Body of pancreas (tissue), 4 donors: ENCODE measurements at regions not wholly inside any gene's neighbourhood (a gene's known extent, or its start where the extent isn't known, plus 50 kb on each side); places are given as distances from the start of the nearest gene placed in this dataset.
"Not testable (repeated sequence)": the region's sequence is repeated elsewhere in the genome, so short reads cannot be mapped to it uniquely, and the experiment has no call there.

Experiments used
- ATAC-seq: fragments of 150-250 bp; one replicate; pipeline ENCODE4 v1.9.1; 2016
- DNase-seq, 4 donors: peaks; one replicate each; pipeline ENCODE4 v3.0.0-alpha.2; 2019
- H3K27ac ChIP-seq, 4 donors: fragments of 200-600 bp; sonication (generic); 1 replicate in 3 of 4; 2 replicates in 1 of 4; pipeline versions ENCODE4 v1.5.1 to v1.6.1; 2016 to 2019; ENCODE audit warnings: mild to moderate bottlenecking in 1 of 4, mixed read lengths in 1 of 4, moderate library complexity in 1 of 4
- H3K27me3 ChIP-seq, 2 donors: fragments of 200-600 bp; sonication (generic); one replicate each; pipeline ENCODE4 v1.6.0; 2016; ENCODE audit warnings: mild to moderate bottlenecking in 1 of 2
- H3K36me3 ChIP-seq, 2 donors: fragments of 200-600 bp; sonication (generic); replicated peaks in 1 of 2; 2 replicates each; pipeline ENCODE4 v1.5.1; 2016; ENCODE audit warnings: low read depth in 2 of 2; ENCODE audit not compliant: insufficient read depth in 1 of 2
- H3K4me1 ChIP-seq: fragments of 200-600 bp; sonication (generic); one replicate; pipeline ENCODE4 v1.6.0; 2016
- H3K4me3 ChIP-seq, 2 donors: fragments of 200-600 bp; sonication (generic); 1 replicate in 1 of 2; 2 replicates in 1 of 2; pipeline ENCODE4 v1.5.1; 2016 to 2019
- H3K9me3 ChIP-seq, 3 donors: fragments of 200-600 bp; sonication (generic); 1 replicate in 2 of 3; 2 replicates in 1 of 3; pipeline ENCODE4 v1.5.1; 2016
- WGBS, 2 donors: methylation state at CpG; one replicate each; pipeline ENCODE4 v1.1.5; 2017; 5-methylcytosine and 5-hydroxymethylcytosine counted together
- intact Hi-C: fragments of 100-400 bp; cut with DNase I; formaldehyde crosslinking; loops from one replicate; pipeline ENCODE4 v1.15.1; 2023

DNA sequence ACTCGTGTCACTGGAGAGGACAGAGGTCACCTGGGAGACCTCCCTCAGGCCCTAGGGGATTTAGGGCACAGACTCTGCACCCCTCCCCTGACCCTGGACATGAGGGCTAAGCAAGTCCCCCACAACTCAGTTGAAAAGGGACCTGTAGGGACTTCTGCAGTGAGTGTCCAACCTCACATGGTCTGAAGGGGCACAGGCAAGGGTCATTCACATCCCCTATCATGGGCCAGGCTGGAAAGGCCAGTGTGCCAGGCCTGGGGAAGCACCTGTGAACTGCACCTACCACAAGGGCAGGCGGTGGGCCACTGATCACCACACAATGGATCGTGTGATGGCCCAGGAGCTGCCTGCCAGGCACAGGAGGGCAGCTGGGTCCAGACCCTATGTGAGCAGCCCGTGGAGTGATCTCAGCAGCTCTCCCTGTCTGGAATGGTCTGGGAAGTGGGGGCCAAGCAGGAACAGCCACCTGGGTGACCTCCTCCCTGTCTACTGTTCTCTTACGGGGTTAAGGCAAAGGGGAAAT is 1502.6 kb upstream of the TPTE start:
- ATAC-seq, H3K36me3 ChIP-seq, intact Hi-C loops, H3K27me3 ChIP-seq, H3K4me1 ChIP-seq, H3K27ac ChIP-seq, H3K9me3 ChIP-seq, H3K4me3 ChIP-seq, DNase-seq: not testable (repeated sequence)
- 52 to 65% methylated on average over 2 to 5 of the region's 5 CpGs for WGBS, 2 donors

DNA sequence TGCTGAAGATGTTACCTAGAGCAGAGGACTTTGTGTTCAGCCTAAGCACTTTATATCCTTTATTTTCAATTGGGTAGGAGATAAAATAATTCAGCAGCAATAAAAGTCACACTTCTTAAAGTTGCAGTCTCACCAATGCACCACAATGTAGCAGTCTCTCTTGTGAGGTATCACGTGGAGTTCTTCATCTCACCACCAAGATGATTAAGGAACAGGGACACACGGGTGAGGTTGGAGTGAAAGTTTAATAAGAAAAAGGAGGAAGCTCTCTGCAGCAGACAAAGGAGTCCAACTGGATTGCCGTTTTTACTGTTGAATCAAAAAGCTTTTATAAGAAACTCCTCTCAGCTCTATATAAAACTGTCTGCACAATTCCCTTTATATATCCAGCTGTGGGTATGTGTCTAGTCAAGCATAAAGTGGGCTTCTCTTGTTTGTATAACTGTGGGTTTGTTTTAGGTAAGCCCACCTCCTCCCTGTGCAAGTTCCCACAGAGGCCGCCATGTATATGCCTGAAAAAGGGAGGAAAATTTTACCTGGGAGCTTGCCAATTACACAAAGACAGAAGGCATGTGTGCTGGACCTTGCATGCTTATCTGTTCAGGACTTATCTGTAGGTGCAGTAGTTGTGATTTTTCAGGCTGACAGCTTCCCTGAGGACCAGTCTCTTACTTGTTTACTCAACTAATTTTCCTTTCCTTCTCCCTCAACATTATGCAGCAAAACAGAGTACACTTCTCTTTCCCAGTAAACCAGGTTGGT is 1497.2 kb upstream of the TPTE start:
- WGBS, 2 donors, result 21% methylated on average over 4 of the region's 4 CpGs
- not testable (repeated sequence) for H3K27ac ChIP-seq

DNA sequence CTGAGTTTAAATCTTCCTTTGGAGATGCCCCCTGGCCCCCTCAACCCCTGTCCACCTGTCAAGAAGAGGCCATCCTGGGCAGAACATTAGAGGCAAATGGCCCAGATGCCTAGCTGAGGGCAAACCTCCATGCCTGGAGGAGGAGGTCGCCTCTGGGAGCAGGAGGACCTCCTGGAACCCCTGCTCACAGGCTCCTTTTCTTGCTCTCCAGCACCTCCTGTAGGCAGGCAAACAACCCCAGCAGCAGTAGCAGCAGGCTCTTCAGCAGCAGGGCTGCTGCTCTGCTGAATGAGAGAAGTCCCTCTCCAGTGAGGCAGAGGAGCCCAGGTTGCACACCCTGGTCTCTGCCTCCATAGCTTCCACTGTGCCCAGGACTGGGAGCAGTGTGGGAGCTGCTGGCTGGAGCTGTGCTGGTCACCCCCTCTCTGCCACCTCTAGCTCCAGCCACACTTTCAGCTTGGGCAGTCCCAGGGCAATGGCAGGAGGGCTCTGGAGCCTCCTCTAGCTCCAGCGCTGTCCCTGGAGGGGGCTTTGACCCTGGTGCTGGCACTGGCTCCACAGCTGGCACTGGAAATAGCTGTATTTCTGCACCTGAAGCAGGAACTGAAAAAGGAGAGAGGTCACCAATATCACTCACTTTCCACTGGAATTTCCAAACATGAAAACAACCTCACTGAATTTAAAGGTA is 1494.5 kb upstream of the TPTE start:
- intact Hi-C loops, H3K27me3 ChIP-seq, ATAC-seq, H3K4me3 ChIP-seq, DNase-seq, H3K36me3 ChIP-seq, H3K4me1 ChIP-seq, H3K9me3 ChIP-seq, H3K27ac ChIP-seq: not testable (repeated sequence)
- WGBS, 2 donors, result 9 to 38% methylated on average over 1 to 2 of the region's 2 CpGs

More for the DNA sequence above, 1497.2 kb upstream of the TPTE start:
- H3K36me3 ChIP-seq, H3K4me1 ChIP-seq, H3K9me3 ChIP-seq, H3K4me3 ChIP-seq, intact Hi-C loops, H3K27me3 ChIP-seq, ATAC-seq, DNase-seq: not testable (repeated sequence)

DNA sequence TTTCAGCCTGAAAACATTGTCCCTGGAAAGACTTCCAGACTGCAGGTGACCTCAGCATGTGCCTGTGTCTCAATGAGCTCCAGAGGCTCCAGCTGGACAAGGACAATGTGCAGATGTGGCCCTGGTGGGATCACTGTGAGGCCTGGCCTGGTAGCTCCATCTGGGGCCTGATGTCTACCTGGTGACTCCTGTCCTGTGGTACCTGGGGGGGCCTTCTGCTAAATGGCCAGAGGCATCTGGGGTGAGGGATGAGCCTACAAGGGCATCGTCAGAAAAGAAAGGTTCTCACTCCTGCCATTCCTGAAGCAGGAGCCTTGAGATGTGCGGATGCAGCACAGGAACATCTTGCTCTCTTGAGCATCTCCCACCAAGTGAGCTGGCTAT is 1494.0 kb upstream of the TPTE start:
- H3K27ac ChIP-seq, H3K36me3 ChIP-seq, DNase-seq, intact Hi-C loops, H3K4me1 ChIP-seq, H3K27me3 ChIP-seq, ATAC-seq, H3K9me3 ChIP-seq, H3K4me3 ChIP-seq: not testable (repeated sequence)
- 54 to 60% methylated on average over 1 to 2 of the region's 2 CpGs for WGBS, 2 donors

DNA sequence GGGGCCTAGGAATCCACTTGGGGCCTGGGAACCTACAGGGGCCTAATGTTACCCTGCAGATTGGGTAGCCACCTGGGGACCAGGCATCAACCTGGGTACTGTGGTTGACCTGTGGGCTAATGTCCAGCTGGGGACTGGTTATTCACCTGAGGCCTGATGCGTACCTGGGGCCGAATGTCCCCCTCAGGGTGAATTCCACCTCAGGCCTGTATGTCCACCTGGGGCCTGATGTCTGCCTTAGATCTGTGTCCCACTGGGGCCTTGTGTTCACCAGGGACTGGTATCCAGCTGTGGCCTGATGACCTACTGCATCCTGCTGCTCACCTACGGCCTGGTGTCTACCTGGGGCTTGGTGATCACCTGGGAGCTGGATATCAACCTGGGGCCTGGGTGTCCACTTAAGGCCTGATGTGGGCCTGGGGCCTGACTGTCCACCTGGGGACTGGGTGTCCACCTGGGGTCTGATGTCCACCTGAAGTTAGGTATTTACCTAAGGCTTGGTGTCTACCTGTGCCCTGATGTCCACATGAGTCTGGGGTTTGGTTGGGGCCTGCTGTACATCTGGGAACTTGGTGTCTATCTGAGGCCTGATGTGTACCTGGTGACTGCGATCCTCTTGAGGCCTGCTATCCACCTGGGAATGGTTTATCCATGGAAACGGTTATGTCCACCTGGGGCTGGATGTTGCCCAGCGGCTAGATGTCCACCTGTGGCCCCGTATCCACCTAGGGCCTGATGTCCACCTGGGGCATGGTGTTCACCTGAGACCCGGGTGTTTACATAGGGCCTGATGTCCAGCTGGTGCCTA is 1492.6 kb upstream of the TPTE start:
- not testable (repeated sequence) for H3K27me3 ChIP-seq, ATAC-seq

DNA sequence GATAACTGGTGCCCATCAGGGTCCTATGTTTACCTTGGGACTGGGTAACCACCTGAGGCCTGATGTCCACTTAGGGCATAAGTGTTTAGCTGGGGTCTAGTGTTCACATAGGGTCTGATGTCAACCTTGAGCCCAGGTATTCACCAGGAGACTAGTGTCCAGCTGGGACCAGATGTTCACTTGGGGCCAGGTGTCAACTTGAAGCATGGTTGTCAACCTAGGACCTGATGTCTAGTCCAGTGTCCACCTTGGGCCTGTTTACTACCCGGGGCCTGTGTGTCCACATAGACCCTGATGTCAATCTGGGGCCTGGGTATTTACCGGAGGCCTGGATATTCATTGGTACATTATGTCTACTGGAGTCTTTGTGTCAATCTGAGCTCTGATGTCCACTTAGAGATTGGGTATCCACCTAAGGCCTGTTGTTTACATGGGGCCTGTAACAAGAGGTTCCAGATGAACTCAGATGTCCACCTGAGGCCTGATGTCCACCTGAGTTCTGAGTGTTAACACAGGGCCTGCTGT is 1491.2 kb upstream of the TPTE start:
- DNase-seq, H3K4me1 ChIP-seq: not testable (repeated sequence)
- 72 to 84% methylated on average over 2 of the region's 2 CpGs for WGBS, 2 donors

More for the DNA sequence above, 1492.6 kb upstream of the TPTE start:
- H3K36me3 ChIP-seq, H3K4me3 ChIP-seq, DNase-seq, H3K9me3 ChIP-seq, intact Hi-C loops, H3K27ac ChIP-seq, H3K4me1 ChIP-seq: not testable (repeated sequence)
- WGBS, 2 donors, result 65 to 71% methylated on average over 6 to 8 of the region's 8 CpGs

GRCh38 chr21:9031482-9032374 is 1489.7 kb upstream of the TPTE start:
- ATAC-seq, H3K27me3 ChIP-seq, intact Hi-C loops, H3K4me3 ChIP-seq, DNase-seq, H3K36me3 ChIP-seq, H3K27ac ChIP-seq, H3K4me1 ChIP-seq, H3K9me3 ChIP-seq: not testable (repeated sequence)
- 61 to 62% methylated on average over 3 to 5 of the region's 5 CpGs for WGBS, 2 donors

More for the DNA sequence above, 1491.2 kb upstream of the TPTE start:
- H3K27me3 ChIP-seq, H3K36me3 ChIP-seq, intact Hi-C loops, H3K9me3 ChIP-seq, ATAC-seq, H3K4me3 ChIP-seq, H3K27ac ChIP-seq: not testable (repeated sequence)

GRCh38 chr21:9032547-9032946 is 1488.8 kb upstream of the TPTE start:
- ATAC-seq, DNase-seq, intact Hi-C loops, H3K27ac ChIP-seq, H3K9me3 ChIP-seq, H3K27me3 ChIP-seq, H3K4me1 ChIP-seq, H3K36me3 ChIP-seq, H3K4me3 ChIP-seq: not testable (repeated sequence)
- WGBS, 2 donors, result no CpG with 5 or more reads among the region's 2 CpGs

GRCh38 chr21:9033295-9033694 is 1488.1 kb upstream of the TPTE start:
- DNase-seq, H3K27ac ChIP-seq, H3K27me3 ChIP-seq, ATAC-seq, H3K36me3 ChIP-seq, intact Hi-C loops, H3K4me3 ChIP-seq, H3K4me1 ChIP-seq, H3K9me3 ChIP-seq: not testable (repeated sequence)
- 46 to 55% methylated on average over 6 to 8 of the region's 8 CpGs for WGBS, 2 donors

DNA sequence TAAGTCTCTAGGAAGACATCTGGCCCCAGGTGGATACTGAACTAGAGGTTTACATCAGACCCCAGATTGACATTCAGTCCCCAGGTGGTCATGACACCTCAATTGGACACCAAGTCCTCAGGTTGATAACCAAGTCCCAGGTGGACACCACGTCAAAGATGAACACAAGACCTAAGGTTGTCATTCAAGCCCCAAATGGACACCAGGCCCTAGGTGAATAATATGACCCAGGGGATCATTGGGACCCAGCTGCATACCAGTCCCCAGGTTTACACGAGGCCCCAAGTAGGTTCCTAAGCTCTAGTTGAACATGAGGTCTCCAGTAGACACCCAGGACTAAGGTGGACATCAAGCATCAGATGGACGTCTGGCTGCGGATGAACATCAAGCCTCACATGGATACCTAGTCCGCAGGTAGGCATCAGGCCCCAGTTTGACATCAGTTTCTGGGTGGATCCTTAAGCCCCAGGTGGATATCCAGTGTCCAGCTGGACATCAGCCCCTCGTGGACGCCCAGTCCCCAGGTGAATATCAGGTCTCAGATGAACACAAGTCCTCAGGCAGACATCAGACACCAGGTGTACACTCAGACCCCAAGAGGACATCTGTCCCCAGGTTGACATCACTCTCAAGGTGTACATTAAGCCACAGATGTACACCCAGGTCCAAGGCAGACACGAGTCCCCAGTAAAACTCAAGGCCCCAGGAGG is 1486.7 kb upstream of the TPTE start:
- H3K27me3 ChIP-seq, H3K27ac ChIP-seq, H3K9me3 ChIP-seq, H3K4me3 ChIP-seq, H3K4me1 ChIP-seq, ATAC-seq, intact Hi-C loops, DNase-seq, H3K36me3 ChIP-seq: not testable (repeated sequence)
- 48 to 55% methylated on average over 3 to 7 of the region's 8 CpGs for WGBS, 2 donors
